Renal cortex interstitium (tissue), 11 donors: ENCODE measurements at regions not wholly inside any gene's neighbourhood (a gene's known extent, or its start where the extent isn't known, plus 50 kb on each side); places are given as distances from the start of the nearest gene placed in this dataset.

Experiments used
- DNase-seq, 11 donors: peaks; one replicate each; pipeline ENCODE4 v3.0.0-alpha.2; 2013; ENCODE audit warnings: low read depth in 9 of 11, low spot score in 4 of 11; ENCODE audit errors: extremely low read depth in 1 of 11

DNA sequence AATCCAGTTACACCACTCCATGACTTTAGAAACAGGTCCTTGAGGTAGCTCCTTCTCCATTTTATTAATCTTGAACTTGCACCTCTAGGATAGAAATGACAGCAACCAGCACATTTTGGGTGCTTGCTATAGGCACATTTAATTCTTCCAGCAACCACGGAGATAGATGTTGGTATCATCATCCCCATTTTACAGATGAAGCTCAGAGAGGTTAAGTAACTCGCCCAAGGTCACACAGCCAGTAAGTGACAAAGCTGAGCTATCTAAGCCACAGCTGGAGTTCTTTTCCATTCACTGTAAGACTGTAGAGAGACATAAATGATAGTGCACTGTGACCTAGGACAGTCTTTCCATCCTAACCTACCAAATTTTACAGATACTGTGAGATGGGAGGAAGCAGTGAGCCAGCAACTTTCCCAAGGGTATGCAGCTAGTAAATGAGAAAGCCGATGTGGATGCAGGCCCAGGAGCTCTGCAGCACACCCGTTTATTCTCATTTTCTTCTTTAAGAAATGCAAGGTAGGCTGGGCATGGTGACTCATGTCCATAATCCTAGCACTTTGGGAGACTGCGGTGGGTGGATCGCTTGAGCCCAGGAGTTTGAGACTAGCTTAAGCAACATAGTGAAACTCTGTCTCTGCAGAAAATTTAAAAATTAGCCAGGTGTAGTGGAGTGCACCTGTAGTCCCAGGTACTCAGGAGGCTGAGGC lies 103.2 kb downstream of the TBX5 start:
- no peak for DNase-seq

DNA sequence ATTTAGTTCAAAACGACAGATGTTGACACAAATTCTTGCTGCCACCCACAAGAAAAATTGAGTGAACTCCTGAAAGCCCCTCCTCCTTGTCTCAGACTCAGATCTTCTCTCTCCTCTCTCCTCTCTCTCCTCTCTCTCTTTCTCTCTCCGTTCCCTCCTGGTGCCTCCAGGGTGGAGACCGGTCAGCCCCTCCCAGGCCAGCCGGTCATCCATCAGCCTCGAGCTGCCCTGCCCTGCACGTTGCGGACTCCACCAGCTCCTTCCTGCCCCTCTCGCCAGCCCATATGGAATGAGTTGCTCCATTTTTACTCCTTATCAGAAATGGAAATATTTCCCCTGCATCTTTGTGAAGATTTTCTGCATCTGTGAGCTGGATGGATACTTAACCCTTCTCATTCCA lies 103.8 kb downstream of the TBX5 start:
- DNase-seq: no peak

DNA sequence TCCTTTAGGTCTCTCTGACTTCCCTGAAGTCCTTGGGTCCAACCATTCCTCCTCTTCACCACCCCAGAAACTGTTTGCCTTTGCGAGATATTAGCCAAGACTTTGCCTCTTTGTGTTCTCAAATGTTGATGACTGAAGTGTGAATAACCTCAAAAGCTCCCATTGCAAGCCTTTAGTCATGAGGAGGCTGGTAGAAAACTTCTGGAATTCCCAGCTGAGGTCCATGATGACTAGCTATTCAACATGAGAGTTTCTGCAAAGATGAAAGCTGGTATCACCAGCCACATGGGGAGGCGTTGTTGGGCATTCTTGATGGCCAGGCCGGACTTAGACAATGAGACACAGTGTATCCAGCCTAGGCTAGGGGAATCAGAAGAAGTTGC lies 111.7 kb downstream of the TBX5 start:
- DNase-seq: no peak

DNA sequence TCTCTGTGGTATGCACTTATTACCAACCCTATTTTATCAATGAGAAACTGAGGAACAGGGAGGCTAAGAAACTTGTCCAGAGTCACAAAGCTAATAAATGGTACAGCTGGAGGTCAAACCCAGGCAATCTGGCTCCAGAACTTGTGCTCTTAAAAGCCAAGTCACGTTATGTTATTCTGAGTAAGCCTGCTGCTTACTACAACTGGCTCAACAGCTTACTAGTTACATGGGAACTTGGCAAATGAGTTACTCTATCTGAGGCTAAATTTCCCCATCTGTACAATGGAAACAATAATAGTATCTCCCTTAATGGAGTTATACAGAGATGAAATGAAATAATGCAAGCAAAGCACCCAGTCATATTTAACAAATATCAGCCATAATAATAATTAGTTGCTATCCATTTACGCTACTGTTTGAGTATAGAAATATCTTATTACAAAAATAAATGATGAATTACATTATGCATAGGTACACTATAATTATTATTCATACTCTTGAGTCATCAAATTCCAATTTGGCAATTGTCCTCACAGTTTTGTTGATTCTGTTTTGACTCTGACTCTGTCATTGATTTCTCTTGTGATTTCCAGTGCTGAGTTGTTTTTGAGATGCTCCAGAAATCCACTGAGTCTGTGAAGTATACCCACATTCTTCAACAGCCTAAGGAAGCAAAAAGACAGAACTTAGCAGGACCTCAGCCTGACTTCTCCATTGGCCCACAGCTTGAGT lies 112.2 kb downstream of the TBX5 start:
- DNase-seq: no peak

DNA sequence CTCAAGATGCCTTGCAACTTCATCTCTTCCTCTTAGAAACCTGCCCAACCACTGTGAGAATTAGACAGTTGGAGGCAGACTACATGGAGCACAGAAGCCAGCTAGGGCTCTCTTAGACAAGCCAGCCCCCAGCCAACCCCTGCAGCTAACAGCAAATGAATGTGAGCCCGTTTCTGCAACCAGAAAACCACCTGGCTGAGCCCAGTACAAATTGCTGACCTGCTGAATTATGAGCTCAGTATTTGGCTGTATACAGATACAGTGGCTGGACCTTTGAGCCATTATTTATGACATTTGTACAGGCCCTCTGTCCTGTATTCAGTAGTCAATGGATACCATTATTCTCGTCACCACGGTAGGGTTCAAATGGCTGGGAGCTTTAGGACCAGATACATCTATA lies 112.9 kb downstream of the TBX5 start:
- no peak for DNase-seq

DNA sequence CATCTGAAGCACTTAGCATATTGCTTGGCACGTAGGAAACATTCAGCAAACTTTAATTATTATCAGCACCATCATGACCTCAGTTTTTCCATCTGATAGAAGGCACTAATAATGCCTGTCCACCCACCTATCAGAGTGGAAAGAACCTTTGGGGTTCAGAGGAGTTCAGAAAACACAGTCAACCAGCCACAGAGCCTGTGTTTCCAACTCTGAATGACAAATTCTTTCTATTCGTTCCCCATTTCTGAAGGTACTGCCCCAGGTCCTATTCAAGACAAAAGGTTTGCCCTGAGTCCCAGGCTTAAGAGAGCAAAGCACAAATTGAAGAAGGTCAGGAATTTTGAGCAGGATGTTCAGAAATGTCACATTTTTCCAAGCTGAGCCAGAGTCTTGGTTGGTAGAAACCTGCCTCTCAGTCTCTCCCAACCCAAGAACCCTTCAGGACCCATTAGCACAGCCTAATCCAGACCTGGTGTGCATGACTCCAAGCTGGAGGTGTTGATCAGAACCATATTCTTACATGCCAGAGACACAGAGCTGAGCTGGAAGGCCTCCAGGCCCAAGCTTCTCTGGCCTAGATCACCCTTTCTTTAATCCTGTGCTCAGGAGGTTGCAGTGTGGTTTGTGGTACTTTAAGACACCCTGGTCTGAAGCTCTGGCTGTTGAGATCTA lies 114.4 kb downstream of the TBX5 start:
- DNase-seq: no peak

DNA sequence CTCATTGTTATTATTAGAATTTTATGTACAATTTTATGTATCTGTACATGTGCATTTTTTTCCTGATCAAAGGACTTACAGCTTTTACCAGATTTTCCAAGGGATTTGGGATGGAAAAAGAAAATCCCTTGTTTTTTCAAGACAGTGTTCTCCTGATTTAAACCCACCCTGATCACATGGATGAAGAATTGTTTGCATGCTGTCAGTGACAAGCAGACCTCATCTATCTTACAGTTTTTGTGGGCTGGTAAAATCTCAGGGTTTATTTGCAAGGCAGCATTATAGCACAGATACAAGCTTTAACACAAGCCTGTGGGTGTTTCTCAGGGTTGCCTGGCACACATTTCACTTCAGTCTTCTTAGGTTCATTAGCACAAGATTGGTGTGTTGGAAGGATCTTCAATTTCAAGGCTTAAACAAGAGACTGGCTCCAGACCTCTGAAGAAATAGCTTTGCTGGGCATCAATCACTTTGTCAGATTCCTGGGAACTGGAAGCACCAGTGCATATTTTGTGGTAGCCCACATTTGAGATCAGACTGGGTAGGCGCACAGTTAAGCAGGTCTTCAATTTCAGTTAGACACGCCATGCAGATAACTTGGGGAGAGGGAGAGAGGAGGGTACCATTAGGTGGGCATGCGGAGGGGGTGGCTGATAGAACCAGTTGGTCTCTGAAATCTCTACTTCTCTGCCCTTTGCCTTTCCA lies 118.0 kb downstream of the TBX5 start:
- peak in 8 of 11 donors; percentile 10 to 59 (median 29) for DNase-seq

DNA sequence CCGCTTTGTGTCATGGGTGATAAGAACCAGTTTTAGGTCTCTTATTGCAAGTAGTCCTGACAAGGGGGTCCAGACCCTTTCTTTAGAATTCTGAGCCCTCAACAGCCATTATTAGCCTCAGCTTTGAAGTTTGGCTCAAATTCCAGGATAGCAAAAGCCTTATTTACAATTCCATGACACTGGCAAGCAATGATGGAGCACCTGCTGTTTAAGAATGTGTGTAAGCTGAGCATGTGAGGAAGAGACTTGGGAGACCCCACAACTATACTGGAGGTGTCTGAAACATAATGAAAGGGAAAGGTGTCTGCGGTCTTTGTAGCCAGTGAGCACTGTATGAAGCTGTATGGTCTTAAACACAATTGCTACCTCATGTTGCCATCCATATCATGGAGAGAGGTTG lies 119.8 kb downstream of the TBX5 start:
- DNase-seq: no peak

DNA sequence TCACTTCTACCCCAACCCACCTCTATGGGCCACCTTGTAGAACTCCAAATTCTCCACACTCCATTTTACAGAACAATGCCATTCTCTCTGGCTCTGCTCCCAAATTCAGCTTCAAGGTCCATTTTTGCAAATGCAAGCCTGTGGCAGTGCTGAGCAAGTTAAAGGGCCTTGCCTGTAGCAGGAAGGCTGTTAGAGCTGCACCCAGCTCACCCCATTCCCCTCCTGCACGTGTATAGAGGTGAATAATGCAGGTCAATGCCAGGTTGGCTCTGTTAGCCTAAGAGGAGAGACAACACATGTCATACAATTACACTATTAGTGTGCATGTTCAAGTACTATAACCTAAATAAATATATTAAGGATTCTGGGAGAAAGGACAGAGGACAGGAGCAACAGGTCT lies 120.4 kb downstream of the TBX5 start:
- no peak for DNase-seq

DNA sequence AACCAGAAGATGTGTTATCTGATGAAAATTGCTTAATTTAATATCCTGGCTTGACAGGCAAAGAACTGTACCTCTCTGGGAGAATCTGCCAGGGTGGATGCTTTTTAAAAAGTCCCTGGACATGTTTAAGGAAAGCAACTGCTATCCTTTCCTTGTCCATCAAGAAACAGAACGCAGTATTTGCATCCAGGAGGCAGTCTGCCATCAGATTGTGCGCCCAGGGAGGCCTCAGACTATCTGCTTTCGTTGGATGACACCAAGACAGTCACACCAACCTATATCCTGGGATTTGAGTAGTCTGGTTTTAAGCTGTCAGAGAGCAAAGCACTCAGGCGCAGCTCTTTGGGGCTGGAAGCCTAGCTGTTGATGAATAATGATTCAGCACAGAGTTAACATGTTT lies 121.9 kb downstream of the TBX5 start:
- no peak for DNase-seq

DNA sequence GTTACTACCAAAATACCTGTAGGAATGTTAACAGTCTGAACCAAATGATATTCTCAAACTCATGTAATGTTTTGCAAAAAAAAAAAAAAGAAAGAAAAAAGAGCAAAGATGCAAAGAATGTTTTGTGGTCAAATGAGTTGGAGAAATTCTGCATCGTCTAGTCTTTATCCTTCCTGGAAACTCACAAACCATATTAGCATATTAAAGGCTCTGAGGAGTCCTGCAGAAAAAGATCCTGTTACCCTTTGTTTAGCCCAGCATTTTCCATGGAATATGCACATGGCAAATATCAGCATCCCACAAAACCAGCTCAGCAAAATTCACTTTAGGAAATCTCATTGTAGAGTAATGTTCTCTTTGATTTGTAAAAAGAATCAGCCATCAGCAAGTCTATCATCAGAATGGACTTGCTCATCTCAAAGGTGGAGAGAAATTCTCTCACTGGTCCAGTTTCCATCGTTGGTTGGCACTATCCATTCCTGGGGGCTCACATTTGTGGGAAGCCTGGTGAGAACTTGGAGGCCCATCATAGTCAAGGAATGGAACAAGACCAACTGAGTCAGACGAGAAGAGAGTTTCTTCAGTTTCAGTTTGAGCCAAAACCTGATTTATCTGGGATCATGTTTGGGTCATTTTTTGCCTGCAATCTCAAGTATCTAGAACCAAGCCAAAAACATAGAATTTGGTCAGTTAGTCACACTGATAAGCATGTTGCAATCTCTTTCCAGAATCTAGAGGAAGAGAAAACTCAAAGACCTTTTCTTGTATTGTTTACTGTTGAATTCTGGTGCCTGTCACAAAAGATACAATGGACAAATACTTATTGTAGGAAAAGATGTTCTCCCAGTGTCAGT lies 129.8 kb downstream of the TBX5 start:
- DNase-seq: no peak

DNA sequence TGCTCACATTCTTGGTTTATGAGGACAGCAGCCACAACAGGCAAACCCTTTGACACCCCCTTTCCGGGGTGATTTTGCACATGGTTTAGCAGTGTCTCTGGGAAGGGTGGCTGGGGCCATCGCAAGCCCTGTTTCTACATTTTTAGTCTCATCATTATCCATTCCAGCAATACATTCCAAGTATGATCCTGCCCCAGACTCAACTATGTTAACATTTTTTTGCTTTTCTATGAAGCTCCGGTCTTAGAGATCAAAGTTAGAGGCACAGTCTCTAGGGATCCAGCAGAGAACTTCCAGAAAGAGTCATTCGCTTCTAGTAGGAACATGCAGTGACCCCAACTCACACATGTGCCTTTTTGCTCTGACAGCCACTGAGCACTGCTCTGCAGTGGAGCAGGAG lies 130.9 kb downstream of the TBX5 start:
- no peak for DNase-seq

DNA sequence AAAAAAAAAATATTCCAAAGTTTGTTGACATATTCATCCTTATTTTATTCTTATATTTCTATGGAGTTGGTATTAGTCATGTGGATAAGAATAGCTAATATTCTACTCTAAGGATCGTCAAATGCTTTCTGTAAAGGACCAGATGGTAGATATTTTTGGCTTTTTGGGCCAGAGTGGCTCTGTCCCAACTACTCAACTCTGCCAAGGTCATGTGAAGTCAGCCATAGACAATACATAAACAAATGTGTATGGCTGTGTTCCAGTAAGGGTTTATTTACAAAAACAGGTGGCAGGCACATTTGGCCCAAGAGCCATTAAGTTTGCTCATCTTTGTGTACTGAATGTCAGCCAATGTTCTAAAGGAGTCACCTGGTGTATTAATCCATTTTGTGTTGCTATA lies 131.8 kb downstream of the TBX5 start:
- DNase-seq: no peak

DNA sequence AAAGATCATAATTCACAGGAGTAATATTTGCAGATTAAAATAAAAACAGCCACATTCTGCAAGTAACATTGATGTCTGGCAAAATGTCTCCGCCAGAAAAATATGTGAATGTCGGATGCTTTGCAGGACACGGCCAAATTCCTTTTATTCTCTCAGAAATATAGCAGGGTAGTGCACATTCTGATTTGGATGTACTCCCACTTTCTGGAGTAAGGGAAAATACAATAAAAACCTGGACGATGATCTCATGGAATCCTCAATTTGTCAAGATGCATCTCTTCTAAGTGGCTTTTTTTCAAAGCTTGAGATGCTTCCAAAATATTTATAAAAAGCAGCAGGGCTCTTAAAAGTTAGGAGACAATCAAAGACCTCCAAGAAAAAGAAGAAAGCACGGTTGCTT lies 133.3 kb downstream of the TBX5 start:
- DNase-seq: no peak

DNA sequence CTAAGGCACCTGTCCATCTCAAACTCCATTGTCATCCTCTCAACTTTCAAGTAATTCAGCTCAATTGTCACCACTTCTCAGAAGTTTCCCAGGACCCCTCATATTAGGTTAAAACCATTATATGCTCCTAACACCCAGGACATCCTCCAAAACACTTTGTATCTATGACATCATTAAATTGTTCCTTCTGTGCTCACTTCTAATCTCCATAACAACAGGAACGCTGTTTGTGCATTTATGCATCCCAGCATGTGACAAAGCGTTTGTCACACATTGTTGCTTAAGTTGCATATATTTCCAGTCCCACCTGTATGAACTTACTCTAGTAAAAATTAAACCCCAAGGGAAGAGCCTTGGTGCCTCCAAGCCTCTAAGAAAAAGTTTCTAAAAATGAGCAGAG lies 133.9 kb downstream of the TBX5 start:
- DNase-seq: no peak

DNA sequence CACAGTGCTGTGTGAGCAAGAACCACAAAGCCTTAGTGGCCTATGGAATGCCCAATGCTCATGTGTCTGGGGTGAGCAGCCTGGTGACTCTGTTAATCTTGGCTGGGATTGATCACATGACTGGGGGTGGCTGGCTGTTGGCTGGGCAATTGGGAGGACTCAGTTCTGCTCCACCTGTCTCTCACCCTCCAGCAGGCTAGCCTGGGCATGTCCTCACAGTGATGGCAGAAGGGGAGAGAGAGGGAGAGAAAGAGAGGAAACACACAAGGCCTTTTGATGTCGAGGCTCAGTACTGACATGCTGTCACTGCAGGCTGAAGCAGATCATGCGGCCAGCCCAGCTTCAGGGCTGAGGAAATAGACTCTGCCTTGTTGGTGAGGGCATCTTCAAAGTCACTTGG lies 136.8 kb downstream of the TBX5 start:
- no peak for DNase-seq

DNA sequence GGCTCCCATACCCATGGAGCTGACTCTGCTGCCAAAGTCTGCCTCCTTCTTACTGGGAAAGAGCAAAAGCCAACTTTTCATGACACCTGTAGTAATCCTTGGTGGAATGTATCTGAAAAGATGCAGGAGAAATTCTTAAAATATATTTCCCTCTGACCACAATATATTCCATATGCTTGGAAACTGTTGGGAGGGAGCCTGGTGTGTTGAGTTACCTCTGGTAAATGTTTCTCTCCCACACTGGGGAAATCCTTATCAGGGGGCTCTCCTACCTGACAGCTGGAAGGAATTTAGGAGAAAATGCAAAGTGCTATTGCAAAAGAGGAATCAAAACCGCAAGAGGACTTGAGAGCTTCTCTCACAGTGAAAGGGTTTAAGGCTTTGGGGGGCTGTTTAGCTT lies 139.4 kb downstream of the TBX5 start:
- no peak for DNase-seq

DNA sequence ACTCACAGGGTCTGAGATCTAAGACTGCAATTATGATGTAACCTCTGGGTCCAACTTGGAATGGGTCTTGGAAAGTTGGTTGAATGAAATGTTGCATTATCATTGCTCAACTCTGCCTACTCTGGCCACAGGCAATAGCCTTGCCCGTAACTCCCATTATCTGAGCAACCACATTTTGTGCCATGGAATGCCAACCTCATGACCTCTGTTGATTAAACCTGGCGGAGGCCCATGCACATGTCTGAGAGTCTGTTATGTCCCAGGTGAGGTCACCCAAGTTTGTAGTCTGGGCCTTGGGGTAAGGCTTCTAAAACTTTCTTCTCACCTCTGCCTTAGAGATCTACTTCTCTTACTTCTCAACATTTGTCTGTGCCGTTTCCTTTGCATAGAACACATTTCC lies 140.9 kb downstream of the TBX5 start:
- DNase-seq: no peak
